Stomach (tissue), 8 donors: ENCODE measurements at regions not wholly inside any gene's neighbourhood (a gene's known extent, or its start where the extent isn't known, plus 50 kb on each side); places are given as distances from the start of the nearest gene placed in this dataset.

ENCODE experiments used
- DNase-seq, 2 donors: peaks; one replicate each; pipeline versions ENCODE4 v3.0.0 to v3.0.0-alpha.2; 2013 to 2019
- H3K27ac ChIP-seq, 5 donors: fragments of 200-600 bp in 4 of 5; sonication (generic) in 4 of 5; one replicate each; pipeline ENCODE4 v1.5.1; 2013 to 2019; ENCODE audit warnings: mild to moderate bottlenecking in 1 of 5, moderate library complexity in 1 of 5
- H3K27me3 ChIP-seq, 3 donors: fragments of 200-600 bp; sonication (generic); one replicate each; pipeline ENCODE4 v1.5.1; 2017 to 2019; ENCODE audit warnings: mixed run types in 1 of 3
- H3K36me3 ChIP-seq, 4 donors: fragments of 200-600 bp; sonication (generic); 1 replicate in 3 of 4; 2 replicates in 1 of 4; pipeline ENCODE4 v1.5.1; 2016 to 2019
- H3K4me1 ChIP-seq, 4 donors: fragments of 200-600 bp; sonication (generic); one replicate each; pipeline ENCODE4 v1.5.1; 2016 to 2019
- H3K4me3 ChIP-seq, 4 donors: fragments of 200-600 bp; sonication (generic) in 3 of 4; one replicate each; pipeline ENCODE4 v1.5.1; 2016 to 2019; ENCODE audit warnings: mild to moderate bottlenecking in 1 of 4
- H3K9me3 ChIP-seq, 4 donors: fragments of 200-600 bp; sonication (generic); one replicate each; pipeline ENCODE4 v1.5.1; 2016 to 2019
- EP300 ChIP-seq: sonication (generic); formaldehyde crosslinking; IDR thresholded peaks from one replicate; pipeline ENCODE4 v1.6.1; 2017; ENCODE audit warnings: antibody characterized with exemption
- POLR2A ChIP-seq, 4 donors: fragments of 450-650 bp; IDR thresholded peaks; one replicate each; pipeline ENCODE4 v1.6.1; 2016; ENCODE audit warnings: antibody characterized with exemption in 4 of 4, control low read depth in 2 of 4, mild to moderate bottlenecking in 1 of 4, moderate library complexity in 1 of 4
- POLR2AphosphoS5 ChIP-seq, 3 donors: sonication (generic); formaldehyde crosslinking; IDR thresholded peaks; one replicate each; pipeline ENCODE4 v1.6.1; 2016; ENCODE audit warnings: antibody characterized with exemption in 3 of 3
- WGBS, 5 donors: extraction: QIAGEN DNeasy Blood & Tissue Kit in 3 of 5; methylation state at CpG; one replicate each; pipeline versions ENCODE4 v1.1.5 to v1.1.7; 2013 to 2018; 5-methylcytosine and 5-hydroxymethylcytosine counted together
- intact Hi-C: fragments of 100-400 bp; cut with DNase I; formaldehyde crosslinking; loops from one replicate; pipeline ENCODE4 v1.15.1; 2023; ENCODE audit warnings: low total_unique reads
- TF ChIP-seq, protein P1 (sequence below), 7 experiments: fragments of 450-650 bp in 4 of 7; fragments of 200-600 bp in 3 of 7; sonication (generic) in 3 of 7; IDR thresholded peaks; one replicate each; pipeline ENCODE4 v1.5.1; 2016 to 2019; ENCODE audit warnings: antibody characterized with exemption in 7 of 7, control low read depth in 2 of 7, mild to moderate bottlenecking in 1 of 7
- donor health status: healthy with polysubstance abuse.
- donor health status: Bipolar disorder and iron deficiency.
- donor health status: healthy.

GRCh38 chr5:98299435-98299834, 474.0 kb upstream of the RGMB start:
- DNase-seq: no peak
- H3K9me3 ChIP-seq: no peaks in the 10 kb centered on the region
- no peaks in the 10 kb centered on the region for H3K4me1 ChIP-seq
- H3K4me3 ChIP-seq: no peak overlapping the region
- no peaks in the 10 kb centered on the region for H3K36me3 ChIP-seq
- no peak overlapping the region for H3K27ac ChIP-seq
- 92 to 98% (median 95%) methylated on average over 2 of the region's 2 CpGs for WGBS, 5 donors
- intact Hi-C loops: no loop called here
- TF ChIP-seq, protein P1, sequence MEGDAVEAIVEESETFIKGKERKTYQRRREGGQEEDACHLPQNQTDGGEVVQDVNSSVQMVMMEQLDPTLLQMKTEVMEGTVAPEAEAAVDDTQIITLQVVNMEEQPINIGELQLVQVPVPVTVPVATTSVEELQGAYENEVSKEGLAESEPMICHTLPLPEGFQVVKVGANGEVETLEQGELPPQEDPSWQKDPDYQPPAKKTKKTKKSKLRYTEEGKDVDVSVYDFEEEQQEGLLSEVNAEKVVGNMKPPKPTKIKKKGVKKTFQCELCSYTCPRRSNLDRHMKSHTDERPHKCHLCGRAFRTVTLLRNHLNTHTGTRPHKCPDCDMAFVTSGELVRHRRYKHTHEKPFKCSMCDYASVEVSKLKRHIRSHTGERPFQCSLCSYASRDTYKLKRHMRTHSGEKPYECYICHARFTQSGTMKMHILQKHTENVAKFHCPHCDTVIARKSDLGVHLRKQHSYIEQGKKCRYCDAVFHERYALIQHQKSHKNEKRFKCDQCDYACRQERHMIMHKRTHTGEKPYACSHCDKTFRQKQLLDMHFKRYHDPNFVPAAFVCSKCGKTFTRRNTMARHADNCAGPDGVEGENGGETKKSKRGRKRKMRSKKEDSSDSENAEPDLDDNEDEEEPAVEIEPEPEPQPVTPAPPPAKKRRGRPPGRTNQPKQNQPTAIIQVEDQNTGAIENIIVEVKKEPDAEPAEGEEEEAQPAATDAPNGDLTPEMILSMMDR (IDR thresholded peaks at IDR 0.05): no peak
- TF ChIP-seq POLR2A (IDR thresholded peaks at IDR 0.05): no peak
- no peak for TF ChIP-seq POLR2AphosphoS5 (IDR thresholded peaks at IDR 0.05)
- TF ChIP-seq EP300: no peak
- H3K27me3 ChIP-seq: no peaks in the 10 kb centered on the region

GRCh38 chr5:98301547-98301946, 471.9 kb upstream of the RGMB start:
- 61 to 78% (median 67%) methylated on average over 2 of the region's 2 CpGs for WGBS, 5 donors
- Histone ChIP-seq H3K9me3 (no peaks in the 10 kb centered on the region), H3K4me3 (no peak overlapping the region), H3K36me3 (no peaks in the 10 kb centered on the region), H3K27me3 (no peaks in the 10 kb centered on the region), H3K27ac (no peak overlapping the region), H3K4me1 (no peaks in the 10 kb centered on the region)
- intact Hi-C loops: no loop called here
- DNase-seq: peak in 1 of 2 donors; percentile 44
- TF ChIP-seq POLR2AphosphoS5 (IDR thresholded peaks at IDR 0.05) (no peak), EP300 (no peak), POLR2A (IDR thresholded peaks at IDR 0.05) (no peak)
- TF ChIP-seq, protein P1 (IDR thresholded peaks at IDR 0.05): no peak

DNA sequence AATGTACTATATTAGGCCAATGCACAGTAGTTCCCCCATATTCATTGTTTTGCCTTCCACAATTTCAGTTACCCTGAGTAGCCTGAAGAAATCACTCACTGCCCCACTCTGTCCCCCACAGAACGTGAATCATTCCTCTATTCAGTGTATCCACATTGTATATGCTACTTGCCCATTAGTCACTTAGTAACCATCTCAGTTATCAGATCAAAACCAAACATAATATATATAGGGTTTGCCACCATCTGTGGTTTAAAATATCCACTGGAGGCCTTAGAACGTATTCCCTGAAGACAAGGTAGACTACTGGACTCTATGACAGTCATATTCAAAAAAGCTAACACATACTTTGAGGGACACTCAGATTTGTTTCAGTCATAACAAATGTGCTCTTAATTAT, 465.7 kb upstream of the RGMB start:
- H3K9me3 ChIP-seq: no peaks in the 10 kb centered on the region
- H3K4me3 ChIP-seq: no peak overlapping the region
- 63 to 75% (median 68%) methylated on average over 2 of the region's 2 CpGs for WGBS, 5 donors
- H3K4me1 ChIP-seq: no peaks in the 10 kb centered on the region
- TF ChIP-seq POLR2AphosphoS5 (IDR thresholded peaks at IDR 0.05) (no peak), EP300 (no peak), POLR2A (IDR thresholded peaks at IDR 0.05) (no peak)
- TF ChIP-seq, protein P1 (IDR thresholded peaks at IDR 0.05): no peak
- no peaks in the 10 kb centered on the region for H3K27me3 ChIP-seq
- H3K36me3 ChIP-seq: no peaks in the 10 kb centered on the region
- intact Hi-C loops: no loop called here
- H3K27ac ChIP-seq: no peak overlapping the region
- no peak for DNase-seq

GRCh38 chr5:98308231-98308630, 465.2 kb upstream of the RGMB start:
- Histone ChIP-seq H3K36me3 (no peaks in the 10 kb centered on the region), H3K4me1 (no peaks in the 10 kb centered on the region), H3K9me3 (no peaks in the 10 kb centered on the region), H3K27ac (no peak overlapping the region), H3K4me3 (no peak overlapping the region), H3K27me3 (no peaks in the 10 kb centered on the region)
- DNase-seq: no peak
- intact Hi-C loops: no loop called here
- 89 to 100% (median 95%) methylated on average over 1 of the region's 1 CpG for WGBS, 5 donors
- TF ChIP-seq POLR2AphosphoS5 (IDR thresholded peaks at IDR 0.05) (no peak), EP300 (no peak), POLR2A (IDR thresholded peaks at IDR 0.05) (no peak)
- TF ChIP-seq, protein P1 (IDR thresholded peaks at IDR 0.05): no peak
